Lower leg skin (tissue), 4 donors: ENCODE measurements at regions not wholly inside any gene's neighbourhood (a gene's known extent, or its start where the extent isn't known, plus 50 kb on each side); places are given as distances from the start of the nearest gene placed in this dataset.

Experiments
- DNase-seq, 2 donors: peaks; one replicate each; pipeline ENCODE4 v3.0.0-alpha.2; 2019; ENCODE audit warnings: low spot score in 2 of 2
- H3K4me3 ChIP-seq: fragments of 200-600 bp; sonication (generic); 2 replicates; pipeline ENCODE4 v1.5.1; 2017; ENCODE audit warnings: mild to moderate bottlenecking, low read depth; ENCODE audit not compliant: poor library complexity, severe bottlenecking
- CTCF ChIP-seq, 3 donors: fragments of 450-650 bp; IDR thresholded peaks; one replicate each; pipeline ENCODE4 v1.5.1; 2016; ENCODE audit warnings: antibody characterized with exemption in 3 of 3, mild to moderate bottlenecking in 3 of 3, moderate library complexity in 2 of 3
- POLR2A ChIP-seq, 2 donors: fragments of 450-650 bp; IDR thresholded peaks; one replicate each; pipeline ENCODE4 v1.6.1; 2016 to 2017; ENCODE audit warnings: antibody characterized with exemption in 2 of 2, mild to moderate bottlenecking in 1 of 2, moderate library complexity in 1 of 2
- WGBS, 2 donors: methylation state at CpG; one replicate each; pipeline ENCODE4 v1.1.5; 2018; 5-methylcytosine and 5-hydroxymethylcytosine counted together
- intact Hi-C: fragments of 100-400 bp; cut with DNase I; formaldehyde crosslinking; loops from one replicate; pipeline ENCODE4 v1.15.0; 2023; ENCODE audit warnings: low total_unique reads

- DNase-seq = no peak
- WGBS, 2 donors = 71 to 76% methylated on average over 3 of the region's 3 CpGs
- no peak overlapping the region for H3K4me3 ChIP-seq
- TF ChIP-seq POLR2A (IDR thresholded peaks at IDR 0.05) = no peak
- TF ChIP-seq CTCF (IDR thresholded peaks at IDR 0.05) = no peak
- intact Hi-C loops = no loop called here
Measured at GRCh38 chr2:107698861-107699260, 127.8 kb upstream of the RGPD4 start.

GRCh38 chr2:107700073-107700472 lies 126.6 kb upstream of the RGPD4 start:
- WGBS, 2 donors = 88 to 95% methylated on average over 1 of the region's 1 CpG
- H3K4me3 ChIP-seq = no peak overlapping the region

GRCh38 chr2:107711941-107712340 lies 114.8 kb upstream of the RGPD4 start:
- 73 to 76% methylated on average over 3 of the region's 3 CpGs for WGBS, 2 donors
- no peak for DNase-seq
- no peak overlapping the region for H3K4me3 ChIP-seq
- intact Hi-C loops = no loop called here
- TF ChIP-seq POLR2A (IDR thresholded peaks at IDR 0.05) (no peak), CTCF (IDR thresholded peaks at IDR 0.05) (no peak)

More at GRCh38 chr2:107700073-107700472, 126.6 kb upstream of the RGPD4 start:
- TF ChIP-seq CTCF (IDR thresholded peaks at IDR 0.05) = no peak
- no peak for TF ChIP-seq POLR2A (IDR thresholded peaks at IDR 0.05)
- no peak for DNase-seq
- intact Hi-C loops = no loop called here

- intact Hi-C loops = no loop called here
- no peak overlapping the region for H3K4me3 ChIP-seq
- 59 to 60% methylated on average over 6 of the region's 6 CpGs for WGBS, 2 donors
- TF ChIP-seq CTCF (IDR thresholded peaks at IDR 0.05) (no peak), POLR2A (IDR thresholded peaks at IDR 0.05) (no peak)
- no peak for DNase-seq
Measured at GRCh38 chr2:107712857-107713256, 113.8 kb upstream of the RGPD4 start.

- WGBS, 2 donors = 42 to 54% methylated on average over 5 of the region's 5 CpGs
Measured at GRCh38 chr2:107717661-107718060, 109.0 kb upstream of the RGPD4 start.

More at GRCh38 chr2:107717661-107718060, 109.0 kb upstream of the RGPD4 start:
- intact Hi-C loops = no loop called here
- no peak overlapping the region for H3K4me3 ChIP-seq
- TF ChIP-seq CTCF (IDR thresholded peaks at IDR 0.05) (no peak), POLR2A (IDR thresholded peaks at IDR 0.05) (no peak)
- no peak for DNase-seq
